ENCODE measurements at regions not wholly inside any gene's neighbourhood (a gene's known extent, or its start where the extent isn't known, plus 50 kb on each side); places are given as distances from the start of the nearest gene placed in this dataset.

GRCh38 chr12:124150168-124150567, 144.7 kb upstream of the RFLNA start:
- Histone ChIP-seq H3K9ac (no peak overlapping the region), H3K36me3 (no peaks in the 10 kb centered on the region), H3F3A (ENCODE audit: low read depth) (no peaks in the 10 kb centered on the region), H3K4me3 (no peak overlapping the region), H3K9me3 (ENCODE audit: low read depth) (no peaks in the 10 kb centered on the region), H3K27me3 (no peaks in the 10 kb centered on the region), H4K20me1 (ENCODE audit: low read depth) (no peaks in the 10 kb centered on the region), H3K4me1 (no peaks in the 10 kb centered on the region), H2AFZ (replicated peaks) (no peak overlapping the region), H3K27ac (no peak overlapping the region), H3K79me2 (ENCODE audit: low read depth) (no peaks in the 10 kb centered on the region), H3K4me2 (no peak overlapping the region)
- no peak overlapping the region for H3K4me3 Mint-ChIP-seq
- H3K36me3 Mint-ChIP-seq: peaks cover 4% of the 10 kb centered on the region
- peak overlapping the region; percentile 29 for H3K27ac Mint-ChIP-seq
- H3K27me3 Mint-ChIP-seq (ENCODE audit: insufficient read depth, low read depth): peaks cover 5% of the 10 kb centered on the region
- peaks cover 26% of the 10 kb centered on the region for H3K9me3 Mint-ChIP-seq
- no peak for DNase-seq (ENCODE audit: low spot score)
- H3K4me1 Mint-ChIP-seq: peaks cover 31% of the 10 kb centered on the region
- TF ChIP-seq EZH2 (IDR thresholded peaks at IDR 0.05) (no peak), EZH2phosphoT487 (IDR thresholded peaks at IDR 0.05) (no peak), CTCF (IDR thresholded peaks at IDR 0.05) (no peak)

- H3K4me3 ChIP-seq: no peak overlapping the region
- Mint-ChIP-seq H3K27me3 (ENCODE audit: insufficient read depth, low read depth) (peaks cover 5% of the 10 kb centered on the region), H3K4me1 (peaks cover 31% of the 10 kb centered on the region), H3K27ac (no peak overlapping the region), H3K9me3 (peaks cover 22% of the 10 kb centered on the region), H3K36me3 (peaks cover 4% of the 10 kb centered on the region), H3K4me3 (no peak overlapping the region)
- H3K9ac ChIP-seq: no peak overlapping the region
- no peak for TF ChIP-seq EZH2phosphoT487 (IDR thresholded peaks at IDR 0.05)
- TF ChIP-seq EZH2 (IDR thresholded peaks at IDR 0.05): no peak
- no peak for TF ChIP-seq CTCF (IDR thresholded peaks at IDR 0.05)
- H3K27ac ChIP-seq: no peak overlapping the region
- H3F3A ChIP-seq (ENCODE audit: low read depth): no peaks in the 10 kb centered on the region
- H3K36me3 ChIP-seq: no peaks in the 10 kb centered on the region
- no peak for DNase-seq (ENCODE audit: low spot score)
- H3K4me2 ChIP-seq: no peak overlapping the region
- H4K20me1 ChIP-seq (ENCODE audit: low read depth): no peaks in the 10 kb centered on the region
- H3K27me3 ChIP-seq: no peaks in the 10 kb centered on the region
- no peak overlapping the region for H2AFZ ChIP-seq (replicated peaks)
- no peaks in the 10 kb centered on the region for H3K9me3 ChIP-seq (ENCODE audit: low read depth)
- H3K4me1 ChIP-seq: no peaks in the 10 kb centered on the region
- no peaks in the 10 kb centered on the region for H3K79me2 ChIP-seq (ENCODE audit: low read depth)
These were observed 143.3 kb upstream of the RFLNA start for GRCh38 chr12:124151583-124151982.

- no peak overlapping the region for H3K27ac Mint-ChIP-seq
- Histone ChIP-seq H3K36me3 (no peaks in the 10 kb centered on the region), H3K4me1 (peaks cover 7% of the 10 kb centered on the region), H3F3A (ENCODE audit: low read depth) (no peaks in the 10 kb centered on the region), H3K9me3 (ENCODE audit: low read depth) (no peaks in the 10 kb centered on the region), H3K9ac (no peak overlapping the region), H3K79me2 (ENCODE audit: low read depth) (no peaks in the 10 kb centered on the region), H2AFZ (replicated peaks) (no peak overlapping the region), H3K4me2 (no peak overlapping the region), H3K27ac (no peak overlapping the region), H3K27me3 (no peaks in the 10 kb centered on the region), H4K20me1 (ENCODE audit: low read depth) (no peaks in the 10 kb centered on the region), H3K4me3 (no peak overlapping the region)
- TF ChIP-seq EZH2 (IDR thresholded peaks at IDR 0.05): no peak
- peaks cover 4% of the 10 kb centered on the region for H3K36me3 Mint-ChIP-seq
- peaks cover 31% of the 10 kb centered on the region for H3K4me1 Mint-ChIP-seq
- no peak for DNase-seq (ENCODE audit: low spot score)
- H3K4me3 Mint-ChIP-seq: no peak overlapping the region
- H3K9me3 Mint-ChIP-seq: peaks cover 22% of the 10 kb centered on the region
- peaks cover 5% of the 10 kb centered on the region for H3K27me3 Mint-ChIP-seq (ENCODE audit: insufficient read depth, low read depth)
These were observed 142.2 kb upstream of the RFLNA start for GRCh38 chr12:124152731-124153130.

GRCh38 chr12:124153392-124153791, 141.5 kb upstream of the RFLNA start:
- TF ChIP-seq CTCF (IDR thresholded peaks at IDR 0.05): no peak
- TF ChIP-seq EZH2phosphoT487 (IDR thresholded peaks at IDR 0.05): no peak
- no peak for TF ChIP-seq EZH2 (IDR thresholded peaks at IDR 0.05)
- peaks cover 5% of the 10 kb centered on the region for H3K27me3 Mint-ChIP-seq (ENCODE audit: insufficient read depth, low read depth)

More at GRCh38 chr12:124153392-124153791, 141.5 kb upstream of the RFLNA start:
- no peak for DNase-seq (ENCODE audit: low spot score)
- Mint-ChIP-seq H3K4me3 (no peak overlapping the region), H3K27ac (peak overlapping the region; percentile 55), H3K4me1 (peaks cover 34% of the 10 kb centered on the region), H3K9me3 (peaks cover 22% of the 10 kb centered on the region), H3K36me3 (peaks cover 4% of the 10 kb centered on the region)
- Histone ChIP-seq H3F3A (ENCODE audit: low read depth) (no peaks in the 10 kb centered on the region), H3K79me2 (ENCODE audit: low read depth) (no peaks in the 10 kb centered on the region), H3K27me3 (no peaks in the 10 kb centered on the region), H3K4me1 (peaks cover 9% of the 10 kb centered on the region), H3K36me3 (no peaks in the 10 kb centered on the region), H3K9ac (no peak overlapping the region), H3K27ac (no peak overlapping the region), H4K20me1 (ENCODE audit: low read depth) (no peaks in the 10 kb centered on the region), H3K9me3 (ENCODE audit: low read depth) (no peaks in the 10 kb centered on the region), H2AFZ (replicated peaks) (no peak overlapping the region), H3K4me2 (no peak overlapping the region), H3K4me3 (no peak overlapping the region)

All from neural progenitor cell (in vitro differentiated cells).